HG03520 (cell line): ENCODE measurements at regions not wholly inside any gene's neighbourhood (a gene's known extent, or its start where the extent isn't known, plus 50 kb on each side); places are given as distances from the start of the nearest gene placed in this dataset.

Experiments used
- ATAC-seq: cut with Tn5 transposase; IDR thresholded peaks from one replicate; pipeline ENCODE4 v1.9.1; 2021; ENCODE audit warnings: mild to moderate bottlenecking, moderate library complexity; ENCODE audit not compliant: unreplicated experiment

- ATAC-seq, result no peak
Measured at GRCh38 chr2:64825831-64826491, 163.2 kb upstream of the SLC1A4 start.

DNA sequence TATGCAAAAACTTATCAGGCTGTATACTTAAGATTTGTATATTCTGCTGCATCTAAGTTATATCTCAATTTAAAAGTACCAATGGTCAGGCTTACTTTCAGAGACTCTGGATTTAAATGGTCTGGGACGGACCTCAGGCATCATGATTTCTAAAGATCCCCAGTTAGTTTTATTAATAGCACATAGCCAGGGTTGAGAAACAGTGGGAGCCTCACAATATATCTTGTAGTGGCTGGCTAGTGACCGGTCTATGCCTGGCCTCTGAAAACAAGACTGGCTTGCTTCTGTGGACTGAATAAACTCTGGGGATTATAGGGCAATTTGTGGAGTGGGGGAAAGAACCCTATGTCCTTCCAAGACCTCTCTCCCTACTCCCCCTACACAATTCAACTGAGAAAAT is 162.5 kb upstream of the SLC1A4 start:
- ATAC-seq, result no peak

DNA sequence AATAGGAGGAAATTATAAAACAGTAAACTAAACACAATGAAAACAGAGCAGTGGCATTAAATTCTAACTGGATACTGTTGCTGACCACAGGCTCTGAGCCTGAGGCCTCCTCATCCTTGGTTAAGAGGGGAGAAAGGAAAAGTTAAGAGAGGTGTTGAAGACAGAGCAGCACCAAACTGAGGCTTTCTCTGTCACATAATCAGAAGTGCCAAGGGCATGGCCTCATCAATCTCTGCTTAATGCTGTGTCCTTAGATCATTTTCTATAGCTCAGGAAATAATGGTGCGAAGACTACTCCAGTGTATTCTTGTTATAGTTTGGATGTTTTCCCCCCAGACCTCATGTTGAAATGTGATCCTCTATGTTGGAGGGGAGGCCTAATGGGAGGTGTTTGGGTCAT is 160.9 kb upstream of the SLC1A4 start:
- no peak for ATAC-seq

- no peak for ATAC-seq
Measured at GRCh38 chr2:64829525-64829924, 159.7 kb upstream of the SLC1A4 start.

DNA sequence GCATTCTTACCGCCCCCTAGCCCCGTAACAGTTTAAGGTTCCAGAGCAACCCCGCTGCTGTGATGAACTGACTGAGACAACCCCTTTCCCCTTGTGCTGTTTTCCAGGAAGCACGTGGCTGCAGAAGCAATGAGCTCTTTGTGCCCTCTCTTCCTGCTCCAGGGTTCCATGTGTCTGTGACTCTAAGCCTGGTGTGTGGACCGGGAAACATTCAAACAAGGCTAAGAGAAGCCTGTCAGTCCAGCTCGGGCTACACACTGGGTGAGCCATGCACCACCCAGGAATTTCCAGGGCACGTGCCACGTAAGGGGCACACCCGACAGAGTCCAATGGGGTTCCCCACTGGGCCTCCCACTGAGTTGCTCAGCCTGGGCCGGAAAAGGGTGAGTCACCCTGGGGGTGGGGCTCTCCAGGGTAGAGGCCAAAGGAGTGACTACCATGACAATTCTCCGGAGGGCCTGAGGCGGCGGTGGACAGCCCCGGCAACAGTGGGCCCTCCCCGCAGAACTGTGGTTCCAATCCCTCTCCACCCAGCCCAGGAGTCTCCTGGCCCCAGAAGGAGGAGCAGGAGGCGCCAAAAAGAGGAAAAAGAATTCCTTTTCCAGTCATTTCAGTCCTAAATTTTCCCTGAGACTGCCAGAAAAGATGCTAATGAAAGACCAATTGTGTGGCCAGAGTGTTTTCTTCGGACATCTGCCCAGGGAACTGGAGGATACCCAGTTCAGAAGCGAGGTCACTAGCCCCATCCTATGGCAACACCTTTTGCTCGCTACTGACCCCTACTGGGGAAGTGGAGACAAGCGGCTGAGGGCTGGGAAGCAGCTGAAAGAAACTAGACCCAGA is 157.8 kb upstream of the SLC1A4 start:
- ATAC-seq, result peak; percentile 78

DNA sequence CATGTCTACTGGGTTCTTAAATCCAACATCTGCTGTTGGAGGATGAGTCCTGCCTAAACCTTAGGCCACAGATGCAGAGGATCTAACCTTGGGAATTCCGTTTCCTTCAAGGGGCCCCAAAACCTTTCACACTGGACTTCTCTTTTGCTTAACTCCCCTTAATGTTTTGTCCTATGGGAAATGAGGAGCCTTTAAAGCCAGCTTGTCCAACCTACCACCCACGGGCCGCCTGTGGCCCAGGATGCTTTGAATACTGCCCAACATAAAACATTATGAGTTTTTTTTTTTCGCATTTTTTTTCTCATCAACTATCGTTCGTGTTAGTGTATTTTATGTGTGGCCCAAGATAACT is 157.2 kb upstream of the SLC1A4 start:
- no peak for ATAC-seq

- ATAC-seq, result no peak
Measured at GRCh38 chr2:64832936-64833335, 156.3 kb upstream of the SLC1A4 start.

- ATAC-seq, result no peak
Measured at GRCh38 chr2:64836566-64836965, 152.6 kb upstream of the SLC1A4 start.

- ATAC-seq, result no peak
Measured at GRCh38 chr2:64837116-64837731, 152.0 kb upstream of the SLC1A4 start.

- no peak for ATAC-seq
Measured at GRCh38 chr2:64837925-64838641, 151.1 kb upstream of the SLC1A4 start.

GRCh38 chr2:64838817-64839216 is 150.4 kb upstream of the SLC1A4 start:
- ATAC-seq, result no peak

GRCh38 chr2:64839844-64840243 is 149.4 kb upstream of the SLC1A4 start:
- ATAC-seq, result peak; percentile 88

- no peak for ATAC-seq
Measured at GRCh38 chr2:64840426-64840881, 148.7 kb upstream of the SLC1A4 start.

- ATAC-seq, result no peak
Measured at GRCh38 chr2:64841461-64841860, 147.7 kb upstream of the SLC1A4 start.

- ATAC-seq, result no peak
Measured at GRCh38 chr2:64842030-64842429, 147.2 kb upstream of the SLC1A4 start.

DNA sequence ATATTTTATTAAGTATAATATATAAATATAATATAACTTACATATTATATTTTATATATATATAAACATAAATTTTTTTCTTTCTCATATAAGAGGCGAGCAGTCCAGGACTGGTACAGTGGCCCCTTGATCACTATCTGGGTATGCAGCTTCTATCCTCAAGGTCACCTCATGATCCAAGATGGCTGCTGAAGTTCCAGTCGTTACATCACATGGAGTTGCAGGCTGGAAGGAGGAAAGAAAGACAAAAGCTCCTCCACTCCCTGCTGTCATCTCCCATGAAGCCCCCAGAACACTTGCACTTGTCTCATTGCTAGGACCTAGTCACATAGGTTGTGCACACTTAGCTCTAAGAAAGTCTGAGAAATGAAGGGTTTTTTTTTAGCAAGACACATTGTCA is 145.1 kb upstream of the SLC1A4 start:
- ATAC-seq, result no peak

GRCh38 chr2:64845273-64845905 is 143.8 kb upstream of the SLC1A4 start:
- no peak for ATAC-seq

- ATAC-seq, result no peak
Measured at GRCh38 chr2:64846177-64846576, 143.0 kb upstream of the SLC1A4 start.

DNA sequence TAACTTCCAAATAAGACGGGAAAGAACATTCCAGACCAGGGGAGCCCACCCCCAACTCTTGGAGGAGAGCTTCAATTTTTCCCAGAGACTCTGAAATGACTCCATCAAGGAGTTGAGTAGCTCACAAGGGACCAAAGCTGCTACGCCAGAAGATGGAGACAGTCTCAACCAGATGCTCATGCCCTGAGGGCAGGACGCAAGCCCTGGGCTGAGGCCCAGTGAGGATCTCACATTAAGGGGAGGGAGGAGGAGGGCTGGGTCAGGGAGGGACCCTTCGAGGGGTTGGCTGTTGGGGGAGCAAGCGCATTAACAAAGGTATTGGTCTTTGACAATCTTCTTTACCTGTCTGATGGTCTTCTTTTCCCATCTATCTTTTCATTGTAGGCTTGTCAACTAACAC is 141.3 kb upstream of the SLC1A4 start:
- ATAC-seq, result no peak

- ATAC-seq, result no peak
Measured at GRCh38 chr2:64848363-64848762, 140.8 kb upstream of the SLC1A4 start.

DNA sequence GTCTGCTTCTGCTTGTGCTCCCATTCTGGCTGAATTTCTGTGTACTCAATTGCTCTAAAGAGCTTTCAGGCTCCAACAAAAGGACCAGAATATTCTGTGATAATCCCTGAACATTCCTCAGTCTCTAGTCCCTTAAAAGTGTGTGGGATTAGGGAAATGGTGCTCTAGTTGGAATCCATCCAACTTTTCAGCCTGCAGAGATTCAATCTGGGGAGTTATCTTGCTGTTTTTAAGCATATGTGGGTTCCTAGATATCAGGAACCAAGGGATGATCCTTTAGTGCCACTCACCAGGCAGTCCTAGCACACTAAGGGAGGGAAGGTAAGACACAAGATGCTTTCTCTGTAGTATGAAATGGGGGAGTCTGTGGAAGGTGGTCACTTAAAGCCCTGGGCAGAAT is 140.3 kb upstream of the SLC1A4 start:
- no peak for ATAC-seq
